Anterior cingulate cortex (tissue), 58 donors: ENCODE measurements at regions not wholly inside any gene's neighbourhood (a gene's known extent, or its start where the extent isn't known, plus 50 kb on each side); places are given as distances from the start of the nearest gene placed in this dataset.
A peak's percentile ranks its signal among the peaks of the same experiment; 100 is the strongest.

Source experiments
- DNase-seq, 58 donors: peaks; one replicate each; lab custom pipeline; 2025; lab: John Stamatoyannopoulos, UW

DNA sequence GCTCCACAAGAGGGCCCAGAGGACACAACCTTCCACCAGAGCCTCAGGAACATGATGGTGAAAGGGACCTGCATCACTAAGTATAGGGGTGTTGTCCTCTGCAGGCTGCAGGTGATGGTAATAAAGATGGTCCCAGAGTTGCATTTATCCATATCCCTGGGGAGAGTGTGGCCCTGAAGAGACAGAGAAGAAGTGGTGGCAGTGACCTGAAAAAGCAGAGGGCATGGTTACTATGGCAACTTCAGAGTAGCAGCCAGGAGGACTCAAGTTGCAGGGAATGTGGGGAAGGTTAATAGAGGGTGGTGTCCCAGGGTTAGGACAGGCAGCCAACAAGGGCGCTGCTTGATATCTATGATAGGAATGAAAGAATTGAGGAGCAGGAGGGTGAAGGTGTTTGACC, 57.1 kb downstream of the HLA-A start:
- DNase-seq, result no peak

DNA sequence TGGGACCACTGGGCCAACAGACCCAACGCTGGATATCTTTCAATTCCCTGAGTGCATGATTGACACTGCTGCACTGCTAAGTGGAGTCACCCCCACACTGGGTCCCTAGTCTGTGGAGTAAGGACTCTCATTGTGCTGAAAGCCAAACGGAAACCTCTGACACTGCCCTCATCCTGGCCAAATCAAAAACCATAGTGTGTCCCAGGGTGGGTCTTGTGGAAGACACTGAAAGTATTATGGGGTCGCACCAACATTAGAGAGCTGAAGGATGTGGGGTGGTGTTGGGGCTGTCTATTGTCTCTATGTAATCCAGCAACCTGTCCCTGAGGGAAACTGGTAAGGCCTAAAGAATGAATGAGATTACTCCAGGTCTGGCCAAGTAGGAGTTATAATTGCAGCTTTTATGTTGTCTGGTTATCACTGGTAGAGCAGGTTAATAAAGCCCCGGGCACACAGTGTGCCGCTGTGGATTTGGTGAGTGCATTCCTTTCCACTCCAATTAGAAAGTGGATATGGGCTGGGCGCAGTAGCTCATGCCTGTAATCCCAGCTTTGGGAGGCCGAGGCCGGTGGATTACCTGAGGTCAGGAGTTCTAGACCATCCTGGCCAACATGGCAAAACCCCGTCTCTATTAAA, 57.9 kb downstream of the HLA-A start:
- no peak for DNase-seq

DNA sequence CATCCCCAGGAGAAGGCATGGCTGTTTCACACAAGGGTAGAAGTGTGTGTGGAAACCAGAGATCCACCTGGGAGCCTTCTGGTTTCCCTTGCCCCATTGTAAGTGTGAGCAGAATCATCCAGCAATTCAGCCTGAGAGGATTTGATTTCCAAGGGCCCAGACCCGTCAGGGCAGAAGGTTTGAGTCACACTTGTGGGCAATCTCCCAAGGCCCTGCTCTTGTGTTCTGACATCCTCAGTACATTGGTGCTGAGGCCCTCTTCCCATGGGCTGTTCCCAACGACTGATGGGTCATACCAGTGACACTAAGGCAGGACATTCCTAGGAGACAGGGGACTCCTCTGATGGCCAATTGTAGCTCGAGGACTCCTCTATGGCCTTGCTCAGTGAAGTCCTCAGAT, 58.2 kb upstream of the POLR1H start:
- no peak for DNase-seq

DNA sequence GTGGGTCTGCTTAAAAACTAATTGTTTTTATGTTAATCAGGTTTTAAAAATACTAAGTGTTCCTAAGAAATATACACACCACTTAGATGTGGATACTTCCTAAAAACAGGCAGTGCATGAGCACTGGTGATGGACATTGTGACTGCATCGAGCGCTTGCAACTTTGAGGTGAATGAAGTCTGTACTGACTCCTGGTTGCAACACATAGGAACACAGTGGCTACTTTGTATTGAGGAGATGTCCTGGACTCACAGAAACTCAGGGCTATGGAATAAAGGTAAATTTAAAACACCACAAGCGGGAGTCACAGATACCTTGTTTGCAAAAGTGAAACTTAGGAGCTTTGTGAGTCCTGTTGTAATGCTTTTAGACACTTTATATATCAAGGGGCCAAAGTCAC, 55.6 kb upstream of the POLR1H start:
- no peak for DNase-seq

DNA sequence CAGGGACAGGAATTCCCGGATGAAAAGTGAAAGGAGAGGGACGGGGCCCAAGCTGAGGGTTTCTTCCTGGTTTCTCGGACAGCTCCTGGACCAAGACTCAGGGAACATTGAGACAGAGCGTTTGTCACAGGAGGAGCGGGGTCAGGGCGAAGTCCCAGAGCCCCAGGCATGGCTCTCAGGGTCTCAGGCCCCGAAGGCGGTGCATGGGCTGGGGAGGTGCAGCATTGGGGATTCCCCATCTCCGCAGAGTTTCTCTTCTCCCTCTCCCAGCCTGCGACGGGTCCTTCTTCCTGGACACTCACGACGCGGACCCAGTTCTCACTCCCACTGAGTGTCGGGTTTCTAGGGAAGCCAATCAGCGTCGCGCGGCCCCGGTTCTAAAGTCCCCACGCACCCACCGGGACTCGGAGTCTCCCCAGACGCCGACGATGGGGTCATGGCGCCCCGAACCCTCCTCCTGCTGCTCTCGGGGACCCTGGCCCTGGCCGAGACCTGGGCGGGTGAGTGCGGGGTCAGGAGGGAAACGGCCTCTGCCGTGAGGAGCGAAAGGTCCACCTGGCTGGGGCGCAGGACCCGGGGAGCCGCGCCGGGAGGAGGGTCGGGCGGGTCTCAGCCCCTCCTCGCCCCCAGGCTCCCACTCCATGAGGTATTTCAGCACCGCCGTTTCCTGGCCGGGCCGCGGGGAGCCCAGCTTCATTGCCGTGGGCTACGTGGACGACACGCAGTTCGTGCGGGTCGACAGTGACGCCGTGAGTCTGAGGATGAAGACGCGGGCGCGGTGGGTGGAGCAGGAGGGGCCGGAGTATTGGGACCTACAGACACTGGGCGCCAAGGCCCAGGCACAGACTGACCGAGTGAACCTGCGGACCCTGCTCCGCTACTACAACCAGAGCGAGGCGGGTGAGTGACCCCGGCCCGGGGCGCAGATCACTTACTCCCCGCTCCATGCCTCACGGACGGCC, 54.6 kb upstream of the POLR1H start:
- peak in 3 of 58 donors; percentile 3 to 18 (median 13) for DNase-seq

DNA sequence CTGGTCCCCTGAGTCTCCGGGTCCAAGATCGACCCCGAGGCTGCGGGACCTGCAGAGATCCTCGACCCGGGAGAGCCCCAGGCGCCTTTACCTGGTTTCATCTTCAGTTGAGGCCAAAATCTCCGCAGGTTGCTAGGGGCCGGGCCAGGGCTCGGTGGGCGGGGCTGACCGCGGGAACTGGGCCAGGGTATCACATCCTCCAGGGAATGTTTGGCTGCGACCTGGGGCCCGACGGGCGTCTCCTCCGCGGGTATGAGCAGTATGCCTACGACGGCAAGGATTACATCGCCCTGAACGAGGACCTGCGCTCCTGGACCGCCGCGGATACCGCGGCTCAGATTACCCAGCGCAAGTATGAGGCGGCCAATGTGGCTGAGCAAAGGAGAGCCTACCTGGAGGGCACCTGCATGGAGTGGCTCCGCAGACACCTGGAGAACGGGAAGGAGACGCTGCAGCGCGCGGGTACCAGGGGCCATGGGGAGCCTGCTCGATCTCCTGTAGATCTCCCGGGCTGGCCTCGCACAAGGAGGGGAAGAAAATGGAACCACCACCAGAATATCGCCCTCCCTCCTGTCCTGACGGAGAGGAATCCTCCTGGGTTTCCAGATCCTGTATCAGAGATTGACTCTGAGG, 53.8 kb upstream of the POLR1H start:
- DNase-seq, result peak in 1 of 58 donors; percentile 10

DNA sequence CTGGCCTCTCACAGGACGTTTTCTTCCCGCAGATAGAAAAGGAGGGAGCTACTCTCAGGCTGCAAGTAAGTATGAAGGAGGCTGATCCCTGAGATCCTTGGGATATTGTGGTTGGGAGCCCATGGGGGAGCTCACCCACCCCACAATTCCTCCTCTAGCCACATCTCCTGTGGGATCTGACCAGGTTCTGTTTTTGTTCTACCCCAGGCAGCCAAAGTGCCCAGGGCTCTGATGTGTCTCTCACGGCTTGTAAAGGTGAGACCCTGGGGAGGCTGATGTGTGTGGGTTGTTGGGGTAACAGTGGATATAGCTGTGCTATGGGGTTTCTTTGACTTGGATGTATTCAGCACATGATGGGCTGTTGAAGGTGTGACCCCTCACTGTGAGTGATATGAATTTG, 52.0 kb upstream of the POLR1H start:
- DNase-seq, result no peak
